T-cell (primary cell): ENCODE measurements at regions not wholly inside any gene's neighbourhood (a gene's known extent, or its start where the extent isn't known, plus 50 kb on each side); places are given as distances from the start of the nearest gene placed in this dataset.
A peak's percentile ranks its signal among the peaks of the same experiment; 100 is the strongest.

Experiments used
- ATAC-seq, 4 experiments: fragments of 200-7000 bp in 3 of 4; fragments of 150-1000 bp in 1 of 4; cut with Tn5 transposase; replicated peaks in 1 of 4; 1 replicate in 3 of 4; 2 replicates in 1 of 4; pipeline ENCODE4 v1.10.0; 2021; ENCODE audit warnings: moderate library complexity in 3 of 4, mild to moderate bottlenecking in 2 of 4, moderate number of reproducible peaks in 1 of 4
- CTCF ChIA-PET, 2 donors: fragments of 300-600 bp; sonication (Branson Sonifier 250); formaldehyde crosslinking; loops; one replicate each; lab custom pipeline; 2022; ENCODE audit warnings: antibody characterized with exemption in 2 of 2; lab: Charles Lee
- POLR2A ChIA-PET, 2 donors: fragments of 300-600 bp; sonication (Branson Sonifier 250); formaldehyde crosslinking; loops; one replicate each; lab custom pipeline; 2022; ENCODE audit warnings: antibody characterized with exemption in 2 of 2; lab: Charles Lee
- DNase-seq, 35 experiments: peaks; one replicate each; pipeline versions ENCODE4 v3.0.0 to v3.0.0-alpha.2; 2013 to 2023
- H3K27ac ChIP-seq: one replicate; pipeline ENCODE4 v1.5.1; 2013; ENCODE audit warnings: low read length
- H3K27me3 ChIP-seq, 2 experiments: replicated peaks in 1 of 2; 1 replicate in 1 of 2; 2 replicates in 1 of 2; pipeline versions ENCODE4 v1.6.1 to v1.7.0; 2013; ENCODE audit warnings: low read length in 1 of 2, mixed read lengths in 1 of 2; ENCODE audit not compliant: control insufficient read depth in 2 of 2, insufficient read depth in 2 of 2; ENCODE audit errors: extremely low read depth in 1 of 2
- H3K36me3 ChIP-seq, 2 donors: 1 replicate in 1 of 2; 2 replicates in 1 of 2; pipeline versions ENCODE4 v1.6.1 to v1.7.0; 2013; ENCODE audit warnings: low read length in 1 of 2; ENCODE audit not compliant: control insufficient read depth in 2 of 2, insufficient read depth in 1 of 2; ENCODE audit errors: extremely low read depth in 1 of 2
- H3K4me1 ChIP-seq, 2 experiments: 1 replicate in 1 of 2; 2 replicates in 1 of 2; pipeline versions ENCODE4 v1.6.1 to v1.7.0; 2013; ENCODE audit warnings: low read length in 2 of 2, mixed read lengths in 1 of 2; ENCODE audit not compliant: insufficient read depth in 2 of 2, control insufficient read depth in 1 of 2; ENCODE audit errors: extremely low read depth in 1 of 2
- H3K4me3 ChIP-seq, 2 donors: 1 replicate in 1 of 2; 2 replicates in 1 of 2; pipeline versions ENCODE4 v1.5.1 to v1.7.0; 2013; ENCODE audit warnings: mild to moderate bottlenecking in 2 of 2, low read length in 1 of 2, moderate library complexity in 1 of 2; ENCODE audit not compliant: control insufficient read depth in 1 of 2; ENCODE audit errors: extremely low read depth in 1 of 2
- H3K9me3 ChIP-seq: 2 replicates; pipeline ENCODE4 v1.7.0; 2013
- H3K27ac Mint-ChIP-seq, 2 donors: one replicate each; pipeline ENCODE4 v1.8.0; 2020 to 2021; ENCODE audit warnings: mild to moderate bottlenecking in 2 of 2, mixed read lengths in 2 of 2
- H3K27me3 Mint-ChIP-seq, 2 donors: one replicate each; pipeline ENCODE4 v1.8.0; 2021 to 2022; ENCODE audit warnings: mixed read lengths in 2 of 2
- H3K36me3 Mint-ChIP-seq: one replicate; pipeline ENCODE4 v1.8.0; 2021; ENCODE audit warnings: mixed read lengths
- H3K4me1 Mint-ChIP-seq, 3 donors: one replicate each; pipeline ENCODE4 v1.8.0; 2020 to 2022; ENCODE audit warnings: mixed read lengths in 3 of 3, mild to moderate bottlenecking in 1 of 3
- H3K4me3 Mint-ChIP-seq, 3 donors: one replicate each; pipeline ENCODE4 v1.8.0; 2020 to 2022; ENCODE audit warnings: mild to moderate bottlenecking in 3 of 3, mixed read lengths in 3 of 3, moderate library complexity in 3 of 3
- H3K9me3 Mint-ChIP-seq, 3 donors: one replicate each; pipeline ENCODE4 v1.8.0; 2020 to 2022; ENCODE audit warnings: mixed read lengths in 3 of 3
- WGBS: methylation state at CpG from one replicate; pipeline ENCODE4 v1.1.5; 2013; ENCODE audit warnings: missing lambda C conversion rate; ENCODE audit not compliant: insufficient coverage; 5-methylcytosine and 5-hydroxymethylcytosine counted together

DNA sequence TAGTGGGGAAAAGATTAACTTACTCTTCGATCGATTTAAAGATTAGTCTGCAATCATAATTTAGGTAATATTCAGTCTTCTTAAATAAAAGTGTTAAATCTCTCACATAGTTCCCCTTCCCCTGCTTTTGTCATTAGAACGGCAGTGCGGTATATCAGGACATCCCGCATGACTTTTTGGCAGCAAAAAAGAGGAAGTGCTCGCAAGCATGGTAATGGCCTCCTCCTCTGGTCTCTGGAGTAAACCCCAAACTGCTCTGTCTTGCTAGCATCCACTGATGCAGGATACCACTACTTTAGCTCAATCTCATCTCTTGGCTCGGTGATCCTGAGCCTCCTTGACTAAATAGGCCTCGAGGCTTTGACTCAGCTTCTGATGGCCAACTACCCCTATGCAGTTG lies 78.7 kb upstream of the VAV3 start:
- no peaks in the 10 kb centered on the region for H3K27me3 Mint-ChIP-seq
- no peaks in the 10 kb centered on the region for H3K36me3 ChIP-seq
- H3K4me1 Mint-ChIP-seq = peaks cover 27 to 52% (median 33%) of the 10 kb centered on the region in 3 donors
- no peak overlapping the region for H3K27ac ChIP-seq
- ChIA-PET POLR2A (no interaction called here), CTCF (no interaction called here)
- H3K27me3 ChIP-seq = peaks cover 0 to 3% of the 10 kb centered on the region in 2 experiments
- H3K4me3 Mint-ChIP-seq = peak overlapping the region in 1 of 3 donors; percentile 31
- H3K27ac Mint-ChIP-seq = no peak overlapping the region
- no peaks in the 10 kb centered on the region for H3K36me3 Mint-ChIP-seq
- H3K9me3 Mint-ChIP-seq = no peaks in the 10 kb centered on the region
- peaks cover 22 to 46% of the 10 kb centered on the region in 2 experiments for H3K4me1 ChIP-seq
- peak in 1 of 35 experiments; percentile 23 for DNase-seq
- H3K4me3 ChIP-seq = no peak overlapping the region
- no peak for ATAC-seq
- WGBS = 85% methylated on average over 5 of the region's 8 CpGs
- H3K9me3 ChIP-seq = no peaks in the 10 kb centered on the region

- Mint-ChIP-seq H3K27ac (no peak overlapping the region), H3K27me3 (no peaks in the 10 kb centered on the region), H3K9me3 (no peaks in the 10 kb centered on the region), H3K36me3 (no peaks in the 10 kb centered on the region), H3K4me1 (peaks cover 27 to 51% (median 33%) of the 10 kb centered on the region in 3 donors), H3K4me3 (no peak overlapping the region)
- ATAC-seq = no peak
- POLR2A ChIA-PET = no interaction called here
- Histone ChIP-seq H3K36me3 (no peaks in the 10 kb centered on the region), H3K27me3 (peaks cover 0 to 3% of the 10 kb centered on the region in 2 experiments), H3K27ac (no peak overlapping the region), H3K4me1 (peaks cover 21 to 38% of the 10 kb centered on the region in 2 experiments), H3K9me3 (no peaks in the 10 kb centered on the region), H3K4me3 (no peak overlapping the region)
- CTCF ChIA-PET = no interaction called here
- WGBS = no CpG with 5 or more reads among the region's 1 CpG
- DNase-seq = no peak
Measured at GRCh38 chr1:108042610-108043009, 77.6 kb upstream of the VAV3 start.

GRCh38 chr1:108041360-108042142 lies 76.6 kb upstream of the VAV3 start:
- ChIA-PET CTCF (interaction anchor here in 1 of 2 donors (0.6 kb wide), 1 partner anchor 509 kb away, joined by 3 read pairs; no protein-coding TSS in a partner anchor), POLR2A (no interaction called here)
- H3K4me1 ChIP-seq = peaks cover 21 to 38% of the 10 kb centered on the region in 2 experiments
- Mint-ChIP-seq H3K4me1 (peaks cover 27 to 45% (median 33%) of the 10 kb centered on the region in 3 donors), H3K27ac (peak overlapping the region; percentile 40 to 65), H3K27me3 (no peaks in the 10 kb centered on the region), H3K9me3 (no peaks in the 10 kb centered on the region), H3K36me3 (no peaks in the 10 kb centered on the region), H3K4me3 (peak overlapping the region in 1 of 3 donors; percentile 9)
- H3K4me3 ChIP-seq = peak overlapping the region in 1 of 2 donors; percentile 6
- peak overlapping the region; percentile 39 for H3K27ac ChIP-seq
- no peaks in the 10 kb centered on the region for H3K36me3 ChIP-seq
- H3K27me3 ChIP-seq = no peaks in the 10 kb centered on the region
- ATAC-seq (peak in 3 of 4 experiments; percentile 43 to 74 (median 49)), DNase-seq (peak in 1 of 35 experiments; percentile 26)
- WGBS = 45% methylated on average over 4 of the region's 7 CpGs
- H3K9me3 ChIP-seq = no peaks in the 10 kb centered on the region

- WGBS = 93% methylated on average over 5 of the region's 8 CpGs
- ChIA-PET CTCF (no interaction called here), POLR2A (interaction anchor here in 1 of 2 donors (0.6 kb wide), 1 partner anchor 48 kb away, joined by 5 read pairs; no protein-coding TSS in a partner anchor)
Measured at GRCh38 chr1:108038653-108039236, 73.8 kb upstream of the VAV3 start.

DNA sequence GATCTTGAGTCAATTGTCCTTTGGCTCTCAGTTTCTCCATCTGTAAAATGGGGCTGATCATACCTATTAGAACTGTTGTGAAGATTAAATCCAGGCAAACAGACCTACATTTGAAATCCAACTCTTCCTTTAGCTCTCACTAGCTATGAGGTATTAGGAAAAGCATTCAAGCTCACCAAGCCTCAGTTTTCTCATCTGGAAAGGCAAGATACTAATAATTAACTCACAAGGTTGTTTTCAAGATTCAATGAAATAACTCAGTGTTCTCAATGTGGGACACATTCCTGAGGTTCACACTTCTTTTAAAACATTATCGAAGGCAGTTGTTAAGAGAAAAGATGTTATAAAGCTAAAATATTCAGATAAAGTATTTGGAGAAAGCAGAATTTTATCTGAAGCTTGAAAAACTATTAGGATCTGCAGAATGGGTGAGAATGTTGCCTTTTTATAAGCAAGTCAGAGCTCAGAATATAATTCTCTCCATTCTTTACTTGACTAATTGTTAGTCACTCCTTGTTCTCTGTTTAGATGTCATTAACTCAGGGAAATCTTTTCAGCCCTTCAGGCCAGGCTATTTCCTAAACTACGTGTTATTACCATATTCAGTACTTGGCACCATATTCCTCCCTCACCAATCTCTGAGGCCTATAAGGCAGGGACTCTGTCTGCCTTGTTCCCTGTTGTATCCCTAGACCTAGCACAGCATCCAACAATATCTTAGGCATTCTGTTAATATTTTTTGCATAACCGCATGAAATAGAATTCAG lies 72.0 kb upstream of the VAV3 start:
- H3K4me1 ChIP-seq = peaks cover 10 to 11% of the 10 kb centered on the region in 2 experiments
- ATAC-seq (no peak), DNase-seq (no peak)
- H3K27me3 ChIP-seq = no peaks in the 10 kb centered on the region
- H3K27me3 Mint-ChIP-seq = no peaks in the 10 kb centered on the region
- peaks cover 7 to 13% (median 7%) of the 10 kb centered on the region in 3 donors for H3K4me1 Mint-ChIP-seq
- no peak overlapping the region for H3K4me3 Mint-ChIP-seq
- no peaks in the 10 kb centered on the region for H3K9me3 ChIP-seq
- ChIA-PET CTCF (interaction anchor here in 1 of 2 donors (0.6 kb wide), 2 partner anchors 22 to 88 kb away, joined by 3 read pairs; no protein-coding TSS in a partner anchor), POLR2A (interaction anchor here in 1 of 2 donors (0.5 kb wide), 1 partner anchor 153 kb away, joined by 5 read pairs; no protein-coding TSS in a partner anchor)
- no CpG with 5 or more reads among the region's 3 CpGs for WGBS
- H3K27ac ChIP-seq = no peak overlapping the region
- H3K27ac Mint-ChIP-seq = no peak overlapping the region
- no peaks in the 10 kb centered on the region for H3K36me3 ChIP-seq
- H3K36me3 Mint-ChIP-seq = no peaks in the 10 kb centered on the region
- H3K4me3 ChIP-seq = no peak overlapping the region
- no peaks in the 10 kb centered on the region for H3K9me3 Mint-ChIP-seq

More at GRCh38 chr1:108038653-108039236, 73.8 kb upstream of the VAV3 start:
- Histone ChIP-seq H3K4me3 (no peak overlapping the region), H3K27ac (no peak overlapping the region), H3K27me3 (no peaks in the 10 kb centered on the region), H3K9me3 (no peaks in the 10 kb centered on the region), H3K36me3 (no peaks in the 10 kb centered on the region), H3K4me1 (peaks cover 11 to 16% of the 10 kb centered on the region in 2 experiments)
- Mint-ChIP-seq H3K4me3 (no peak overlapping the region), H3K9me3 (no peaks in the 10 kb centered on the region), H3K27me3 (no peaks in the 10 kb centered on the region), H3K4me1 (peaks cover 8 to 26% (median 15%) of the 10 kb centered on the region in 3 donors), H3K27ac (no peak overlapping the region), H3K36me3 (no peaks in the 10 kb centered on the region)
- no peak for DNase-seq
- no peak for ATAC-seq

GRCh38 chr1:108034396-108034795 lies 69.4 kb upstream of the VAV3 start:
- no CpG with 5 or more reads among the region's 1 CpG for WGBS
- H3K9me3 Mint-ChIP-seq = no peaks in the 10 kb centered on the region
- H3K36me3 Mint-ChIP-seq = no peaks in the 10 kb centered on the region
- Histone ChIP-seq H3K27ac (no peak overlapping the region), H3K9me3 (no peaks in the 10 kb centered on the region), H3K27me3 (no peaks in the 10 kb centered on the region), H3K36me3 (no peaks in the 10 kb centered on the region), H3K4me3 (no peak overlapping the region), H3K4me1 (no peaks in the 10 kb centered on the region)
- ATAC-seq = no peak
- H3K27me3 Mint-ChIP-seq = no peaks in the 10 kb centered on the region
- ChIA-PET CTCF (interaction anchor here in 1 of 2 donors (0.6 kb wide), 1 partner anchor 36 kb away, joined by 3 read pairs; no protein-coding TSS in a partner anchor), POLR2A (no interaction called here)
- DNase-seq = no peak
- no peak overlapping the region for H3K4me3 Mint-ChIP-seq
- H3K4me1 Mint-ChIP-seq = peaks cover 0 to 6% (median 0%) of the 10 kb centered on the region in 3 donors
- no peak overlapping the region for H3K27ac Mint-ChIP-seq
